HUDEP-2 (cell line): ENCODE measurements at regions not wholly inside any gene's neighbourhood (a gene's known extent, or its start where the extent isn't known, plus 50 kb on each side); places are given as distances from the start of the nearest gene placed in this dataset.

Source experiments
- DNase-seq, 76 experiments: peaks; one replicate each; lab custom pipeline; 2025; ENCODE audit not compliant: unreplicated experiment in 76 of 76; lab: John Stamatoyannopoulos, UW

DNA sequence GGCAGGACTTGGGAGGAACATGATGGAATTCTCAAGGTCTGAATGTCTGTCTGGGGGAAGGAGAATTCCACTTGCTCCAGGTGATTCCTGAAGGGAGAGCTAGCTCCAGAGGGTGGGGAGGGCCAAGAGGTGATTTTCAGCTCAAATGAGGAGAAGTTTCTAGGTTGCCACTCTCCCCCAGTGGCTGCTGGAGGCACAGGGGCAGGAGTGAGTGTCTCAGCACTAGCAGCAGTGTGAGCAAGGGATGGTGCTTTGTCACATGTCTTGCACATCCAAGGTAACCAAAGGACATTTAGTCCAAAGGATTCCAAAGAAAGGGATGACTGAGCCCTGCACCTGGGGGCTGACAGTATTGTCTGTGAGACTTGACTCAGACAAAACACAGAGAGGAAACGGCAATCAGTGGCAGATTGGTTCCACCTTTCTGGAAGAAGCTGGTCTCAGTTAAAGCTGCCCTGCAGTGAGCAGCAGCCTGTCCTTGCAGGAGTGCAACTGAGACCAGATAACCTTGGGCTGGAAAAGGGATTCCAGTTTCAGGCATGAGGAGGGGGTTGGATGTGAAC is 51.2 kb upstream of the PCBD1 start:
- DNase-seq, result no peak

DNA sequence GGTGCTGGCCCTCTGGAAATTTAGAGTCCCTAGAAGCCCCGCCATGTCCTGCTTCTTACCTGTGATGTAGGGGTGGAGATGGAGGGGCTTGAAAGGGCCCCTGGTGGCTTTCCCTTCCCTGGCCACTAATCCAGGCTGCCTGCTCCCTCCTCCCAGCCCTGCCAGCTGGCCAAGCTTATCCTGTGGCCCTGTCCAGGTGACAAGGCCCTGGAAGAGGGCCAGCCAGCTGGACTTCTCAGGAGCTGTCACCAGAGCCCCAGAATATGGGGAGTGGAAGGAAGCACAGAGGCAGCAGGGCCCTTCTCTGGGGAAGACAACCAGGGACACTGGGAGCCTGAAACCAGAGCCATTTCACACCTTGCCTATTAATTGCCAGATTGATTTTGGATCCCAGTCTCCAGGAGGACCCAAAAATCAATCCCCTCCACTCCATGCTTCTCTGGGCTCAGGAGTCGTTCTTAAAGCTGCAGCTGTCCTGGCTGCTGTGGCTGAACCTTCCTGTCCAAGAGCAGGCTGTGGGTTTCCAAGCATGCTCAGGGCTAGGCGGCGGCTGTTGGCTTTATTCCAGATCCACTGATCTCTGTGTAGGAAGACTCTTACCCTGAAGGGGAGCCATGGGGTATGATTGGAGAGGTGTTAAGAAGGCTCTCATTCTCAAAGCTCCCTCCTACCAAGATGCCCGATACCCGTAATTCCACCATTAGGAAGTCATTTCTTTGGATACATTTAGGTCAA is 52.6 kb upstream of the PCBD1 start:
- peak in 32 of 76 experiments; percentile 1 to 47 (median 14) for DNase-seq

DNA sequence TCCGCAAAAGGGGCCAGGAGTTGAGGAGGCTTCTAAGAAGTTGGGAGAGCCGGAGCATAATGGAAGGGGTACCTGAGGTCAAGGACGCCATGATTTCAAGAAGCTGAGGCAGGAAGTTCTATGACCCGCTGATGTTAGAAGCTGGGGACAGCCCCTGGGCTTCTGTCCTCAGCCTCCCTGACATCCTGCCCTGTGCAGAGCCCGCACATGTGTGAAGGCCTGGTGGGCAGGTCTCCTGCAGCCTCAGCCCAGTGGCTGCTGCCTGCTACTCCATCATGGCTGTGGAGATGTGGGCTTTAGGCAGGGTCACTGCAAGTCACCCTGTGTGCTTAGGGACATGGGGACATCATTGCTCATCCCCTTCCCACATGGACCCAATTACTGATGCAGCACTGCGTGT is 53.8 kb upstream of the PCBD1 start:
- no peak for DNase-seq

DNA sequence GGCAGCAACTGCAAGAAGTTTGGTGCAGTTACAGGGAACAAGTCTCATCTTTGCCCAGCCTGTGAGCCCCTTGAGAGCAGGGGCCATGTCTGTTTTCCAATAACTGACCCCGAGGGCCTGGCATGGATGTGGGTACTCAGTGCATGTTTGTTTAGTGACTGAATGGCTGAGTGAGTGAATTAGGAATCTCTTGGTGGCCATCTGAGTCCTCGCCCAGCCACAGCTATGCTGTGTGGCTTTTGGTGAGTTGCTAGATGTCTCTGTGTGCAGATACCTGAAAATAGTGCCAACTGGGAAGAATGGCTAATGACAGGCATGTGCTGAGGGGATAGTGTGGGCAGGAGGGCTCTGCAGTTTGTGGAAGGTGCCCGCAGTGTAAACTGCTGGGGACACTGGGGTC is 54.4 kb upstream of the PCBD1 start:
- DNase-seq, result no peak

DNA sequence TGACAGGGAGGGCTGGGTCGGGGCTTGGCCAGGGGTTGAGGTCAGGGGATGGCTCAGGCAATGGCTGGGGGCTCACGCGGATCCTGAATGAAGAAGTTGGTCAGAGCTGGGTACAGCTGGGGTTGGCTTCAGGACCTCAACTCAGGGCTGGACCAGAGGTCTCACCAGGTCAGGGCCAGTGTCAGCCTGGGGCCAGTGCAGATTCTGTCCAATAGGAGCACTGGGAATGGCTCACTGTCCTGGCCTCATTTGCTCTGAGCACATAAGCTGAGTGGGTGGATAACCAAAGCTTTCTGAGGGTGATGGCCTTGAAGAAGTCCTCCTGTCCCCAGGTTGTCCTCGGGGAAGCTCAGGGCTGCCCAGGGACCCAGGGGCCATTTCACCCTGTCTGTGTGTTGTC is 54.9 kb upstream of the PCBD1 start:
- DNase-seq, result no peak

DNA sequence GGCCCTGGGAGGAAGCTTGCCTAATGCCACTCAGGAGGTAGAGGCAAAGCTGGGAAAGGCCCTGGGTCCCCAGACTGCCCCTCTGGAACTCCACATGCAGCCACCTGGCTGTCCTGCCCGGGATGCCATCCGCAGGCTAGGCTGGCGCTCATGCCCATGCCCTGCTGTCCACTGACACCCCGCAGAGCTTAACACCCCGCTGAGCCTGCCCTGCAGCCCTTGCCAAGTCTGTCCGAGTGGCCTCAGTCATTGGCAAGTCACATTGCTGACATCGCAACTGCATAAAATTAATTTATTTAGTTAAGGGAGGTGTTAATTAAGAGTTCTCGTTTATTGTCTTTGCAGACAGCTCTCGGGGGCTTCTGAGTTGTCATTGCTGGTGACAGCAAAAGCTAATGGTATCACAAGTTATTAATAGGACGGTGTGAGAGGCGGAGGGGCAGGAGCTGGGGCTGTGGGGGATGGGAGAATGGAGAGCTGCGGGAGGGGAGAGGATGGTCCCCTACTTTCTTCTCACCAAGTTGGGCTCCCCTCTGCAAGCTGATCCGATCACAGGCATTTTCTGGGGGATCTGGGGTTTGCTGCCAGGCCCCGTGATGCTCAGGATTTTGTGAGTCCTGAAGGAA is 55.6 kb upstream of the PCBD1 start:
- no peak for DNase-seq

DNA sequence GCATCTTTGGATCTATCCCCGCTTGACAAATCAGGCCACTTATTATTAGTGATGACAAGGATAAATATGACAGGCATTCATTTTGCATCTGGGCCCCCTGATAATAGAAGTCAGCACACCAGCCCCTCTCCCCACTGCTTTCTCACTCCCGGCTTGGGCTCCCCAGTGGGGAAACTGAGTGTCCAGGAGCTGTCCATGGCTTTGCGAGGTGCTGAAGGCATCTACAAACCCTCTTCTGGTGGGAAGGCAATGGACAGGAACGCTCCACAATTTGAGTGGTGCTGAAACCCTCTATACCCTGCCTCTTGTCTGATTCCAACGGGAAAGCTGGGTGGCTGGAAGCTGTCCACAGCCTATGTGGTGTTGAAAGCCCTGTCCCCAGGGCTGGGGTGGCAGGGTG is 61.7 kb upstream of the PCBD1 start:
- no peak for DNase-seq

DNA sequence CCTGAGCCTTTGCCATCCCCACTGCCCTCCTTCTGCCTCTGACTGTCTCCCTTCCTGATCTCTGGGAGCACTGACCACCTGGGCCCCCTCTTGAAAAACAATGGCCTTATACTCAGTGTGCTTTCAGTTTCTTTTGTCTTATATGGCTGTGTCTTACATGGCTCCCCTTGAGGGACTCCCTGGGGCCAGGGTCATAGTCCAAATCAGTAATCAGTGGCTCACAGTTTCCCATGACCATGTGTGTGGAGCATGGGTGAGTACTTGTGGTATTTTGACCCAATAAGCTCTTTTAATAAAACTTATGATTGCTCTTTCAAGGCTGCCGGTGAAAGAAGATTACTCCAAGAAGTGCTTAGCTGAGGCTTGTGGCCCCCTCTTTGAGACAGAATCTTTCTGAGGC is 62.4 kb upstream of the PCBD1 start:
- no peak for DNase-seq

DNA sequence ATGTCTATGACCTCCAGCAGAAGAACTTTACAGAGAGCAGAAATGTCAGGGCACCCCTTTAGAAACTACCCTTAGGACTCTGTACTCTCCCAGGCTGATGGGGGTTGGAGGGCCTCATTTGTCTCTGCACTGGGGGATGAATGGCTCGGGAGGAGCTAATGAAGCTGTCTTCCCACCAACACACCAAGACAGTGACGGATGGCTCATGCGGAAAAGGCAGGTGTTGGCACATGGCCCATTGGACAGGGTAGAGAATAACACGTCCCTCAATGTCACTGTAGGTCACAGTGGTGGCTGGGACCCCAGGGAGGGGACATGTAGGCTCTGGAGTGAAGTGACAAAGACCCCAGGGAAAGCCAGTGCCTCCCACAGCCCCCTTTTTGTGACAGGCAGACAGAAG is 64.0 kb upstream of the PCBD1 start:
- DNase-seq, result no peak

DNA sequence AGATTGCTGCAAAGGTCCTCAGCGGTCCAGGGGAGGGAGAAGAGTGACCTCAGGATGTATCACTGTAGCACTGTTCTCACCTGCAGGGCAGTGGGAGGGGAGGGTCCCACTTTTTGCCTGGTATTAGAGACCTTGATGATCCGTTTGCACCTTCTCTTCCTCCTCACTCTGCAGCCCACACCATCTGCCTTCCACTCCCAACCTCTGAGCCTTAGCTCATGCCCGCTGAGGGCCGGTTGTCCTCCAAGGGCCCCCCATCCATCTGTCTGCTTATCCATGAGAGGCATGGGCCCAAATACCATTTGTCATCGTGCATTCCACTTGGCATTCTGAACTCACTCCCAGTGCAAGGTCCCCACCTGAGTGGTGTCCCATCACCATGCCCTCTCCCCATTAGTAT is 64.6 kb upstream of the PCBD1 start:
- no peak for DNase-seq

DNA sequence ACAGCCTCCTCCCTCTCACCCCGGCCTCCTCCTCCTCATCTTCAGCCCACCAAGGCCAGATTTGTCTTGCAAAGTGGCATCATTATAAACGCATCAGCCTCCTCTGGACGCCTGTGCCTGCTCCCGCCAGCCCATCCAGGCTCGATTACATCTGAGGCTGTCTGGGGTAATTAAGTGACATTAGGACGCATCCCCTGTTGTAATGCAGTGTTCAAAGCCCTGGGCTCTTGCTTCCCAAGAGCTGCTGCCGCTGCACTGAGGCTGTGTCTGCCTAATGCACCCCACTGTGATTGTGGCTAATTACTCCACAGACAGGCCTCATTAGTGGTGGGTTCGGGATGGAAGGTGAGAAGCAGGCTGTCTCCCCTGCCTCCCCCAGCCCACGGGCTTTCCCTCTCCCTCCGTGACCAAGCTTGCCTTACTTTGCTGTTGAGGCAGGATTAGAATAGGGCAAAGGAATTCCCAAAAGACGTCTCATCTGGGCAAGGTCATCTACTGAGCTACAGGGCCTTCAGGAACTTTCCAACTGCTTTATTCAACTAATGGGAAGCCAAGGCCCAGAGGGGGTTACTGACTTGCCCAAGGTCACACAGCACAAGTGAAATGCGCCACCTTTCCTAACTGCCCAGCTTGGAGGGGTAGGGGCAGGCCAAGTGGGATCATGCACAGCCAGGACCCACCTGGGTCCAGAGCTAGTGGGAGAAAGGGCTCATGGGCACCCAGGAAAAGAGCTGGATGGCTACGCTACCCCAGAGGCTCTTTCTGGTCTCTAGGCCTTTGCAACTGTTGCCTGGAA is 66.2 kb upstream of the PCBD1 start:
- no peak for DNase-seq

DNA sequence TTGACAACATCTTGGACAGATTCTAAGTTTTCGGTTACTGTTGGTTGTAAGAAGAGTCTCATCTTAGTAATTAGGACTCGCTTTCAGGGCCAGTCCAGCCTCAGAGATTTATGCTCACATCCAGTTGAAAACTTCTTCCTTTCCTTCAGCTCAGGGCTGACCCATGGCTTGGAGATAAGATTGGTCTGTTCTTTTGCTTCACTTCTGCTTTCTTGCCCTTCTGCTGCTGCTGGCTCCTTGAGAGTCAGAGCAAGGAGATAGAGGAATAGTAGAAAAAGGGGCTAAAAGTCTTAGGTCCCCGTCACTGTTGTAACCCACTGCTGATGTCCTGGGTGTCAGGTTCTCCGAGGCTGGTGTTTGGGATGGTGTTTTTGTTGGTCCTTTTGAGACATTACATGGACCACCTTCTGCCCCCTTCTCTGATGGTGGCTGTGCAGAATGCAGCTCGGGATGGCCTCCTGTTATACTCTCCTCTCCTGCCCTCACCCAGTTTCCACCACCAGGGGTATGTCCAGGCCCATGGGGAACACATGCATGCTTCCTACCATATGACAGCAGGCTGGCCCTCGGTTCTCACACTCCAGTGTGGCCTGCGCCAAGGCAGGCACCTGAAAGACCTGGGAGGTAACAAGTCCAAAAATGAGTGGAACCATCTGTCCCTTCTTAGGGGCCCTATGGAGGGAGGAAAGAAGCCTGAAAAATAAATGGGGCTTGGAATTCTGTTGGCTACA is 67.8 kb upstream of the PCBD1 start:
- no peak for DNase-seq

DNA sequence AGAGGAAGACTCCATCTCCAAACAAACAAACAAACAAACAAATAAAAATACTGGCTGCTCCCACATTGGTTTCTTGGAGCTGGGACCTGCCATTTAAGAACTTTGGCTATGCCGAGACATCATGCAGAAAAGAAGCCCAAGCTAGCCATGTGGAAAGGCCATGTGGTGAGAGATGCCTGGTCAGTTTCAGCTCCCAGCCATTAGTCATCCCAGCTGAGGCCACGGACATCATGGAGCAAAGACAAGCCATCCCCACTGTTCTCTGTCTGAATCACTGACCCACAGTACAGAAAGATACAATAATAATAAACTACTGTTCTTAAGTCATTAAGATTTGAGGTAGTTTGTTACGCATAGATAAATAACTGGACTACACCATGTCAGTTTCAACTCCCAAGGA is 70.0 kb upstream of the PCBD1 start:
- no peak for DNase-seq

DNA sequence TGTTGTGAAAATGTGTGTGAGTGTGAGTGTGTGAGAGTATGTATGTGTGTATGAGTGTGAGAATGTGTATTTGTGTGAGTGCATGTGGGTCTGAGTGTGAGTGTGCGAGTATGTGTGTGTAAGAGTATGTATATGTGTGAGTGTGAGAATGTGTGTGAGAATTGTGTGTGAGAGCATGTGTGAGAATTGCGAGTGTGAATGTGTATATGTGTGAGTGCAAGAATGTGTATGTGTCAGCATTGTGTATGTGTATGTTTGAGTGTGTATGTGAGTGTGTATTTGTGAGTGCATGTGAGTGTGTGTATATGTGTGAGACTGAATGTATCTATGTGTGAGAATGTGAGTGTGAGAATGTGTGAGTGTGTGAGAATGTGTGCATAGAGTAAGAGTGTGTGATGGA is 72.0 kb upstream of the PCBD1 start:
- no peak for DNase-seq

DNA sequence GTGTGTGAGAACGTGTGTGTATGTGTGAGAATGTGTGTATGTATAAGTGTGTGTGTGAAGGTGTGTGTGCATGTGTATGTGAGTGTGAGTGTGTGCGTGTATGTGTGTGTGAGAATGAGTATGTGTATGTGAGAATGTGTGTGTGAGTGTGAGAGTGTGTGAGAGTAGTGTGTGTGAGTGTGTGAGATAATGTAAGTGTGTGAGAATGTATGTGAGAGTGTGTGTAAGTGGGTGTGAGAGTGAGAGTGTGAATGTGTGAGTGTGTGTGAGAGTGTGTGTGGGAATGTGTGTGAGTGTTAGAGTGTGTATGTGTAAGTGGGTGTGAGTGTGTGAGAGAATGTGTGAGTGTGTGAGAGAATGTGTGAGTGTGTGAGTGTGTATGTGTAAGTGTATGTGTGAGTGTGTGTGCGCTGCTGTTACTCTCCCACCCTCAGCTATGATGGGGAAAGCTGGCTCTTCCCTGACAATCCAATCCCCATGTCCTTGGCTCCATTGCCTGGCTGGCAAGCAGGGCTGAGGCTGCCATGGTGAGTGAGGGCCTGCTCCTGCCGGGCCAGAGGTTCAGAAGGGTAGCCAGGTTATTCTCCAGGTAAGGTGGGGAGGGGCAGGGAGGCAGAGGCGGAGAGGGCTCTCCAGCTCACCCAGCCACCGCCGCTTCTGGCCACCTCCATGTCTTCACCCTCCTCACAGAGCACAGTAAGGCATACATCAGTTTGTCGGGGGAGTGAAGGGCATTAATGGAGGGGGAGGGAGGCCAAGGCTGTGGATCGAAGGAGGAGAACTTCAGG is 72.6 kb upstream of the PCBD1 start:
- DNase-seq, result no peak

DNA sequence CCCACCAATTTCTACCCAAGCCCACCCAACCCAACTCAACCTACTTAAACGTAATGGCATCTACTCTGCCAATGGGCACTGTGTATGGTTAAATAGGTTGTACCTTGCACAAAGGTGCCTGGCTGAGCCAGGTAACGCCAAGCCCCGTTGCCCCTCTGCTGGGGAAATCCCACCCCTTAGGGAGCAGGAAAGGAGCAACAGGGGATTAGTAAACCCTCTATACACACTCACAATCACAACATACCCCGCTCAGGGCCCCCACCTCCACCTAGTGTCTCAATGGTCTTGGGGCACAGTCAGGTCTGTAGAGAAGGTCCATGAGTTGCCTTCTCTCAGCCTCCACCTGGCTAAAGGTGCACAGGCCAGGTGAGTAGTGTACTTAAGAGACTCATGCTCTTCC is 74.3 kb upstream of the PCBD1 start:
- no peak for DNase-seq

DNA sequence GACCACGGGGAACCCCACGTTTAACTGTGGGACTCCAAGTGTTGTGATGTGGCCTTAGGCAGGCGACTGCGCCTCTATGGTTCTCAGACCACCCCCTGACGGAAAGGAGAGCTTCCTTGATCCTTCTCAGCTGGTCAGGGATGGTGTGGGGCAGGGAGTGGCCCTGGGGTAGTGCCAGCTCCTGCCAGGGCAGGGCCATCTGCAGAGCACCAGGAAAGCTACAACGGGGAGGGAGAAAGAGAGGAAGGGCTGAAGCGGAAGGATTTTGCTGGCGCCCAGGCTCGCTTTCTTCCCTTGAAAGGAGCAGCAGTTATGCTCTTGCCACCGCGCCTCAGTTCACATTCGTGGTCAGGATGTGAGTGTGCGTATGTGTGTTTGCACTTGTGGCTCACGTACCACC is 74.9 kb upstream of the PCBD1 start:
- DNase-seq, result no peak

DNA sequence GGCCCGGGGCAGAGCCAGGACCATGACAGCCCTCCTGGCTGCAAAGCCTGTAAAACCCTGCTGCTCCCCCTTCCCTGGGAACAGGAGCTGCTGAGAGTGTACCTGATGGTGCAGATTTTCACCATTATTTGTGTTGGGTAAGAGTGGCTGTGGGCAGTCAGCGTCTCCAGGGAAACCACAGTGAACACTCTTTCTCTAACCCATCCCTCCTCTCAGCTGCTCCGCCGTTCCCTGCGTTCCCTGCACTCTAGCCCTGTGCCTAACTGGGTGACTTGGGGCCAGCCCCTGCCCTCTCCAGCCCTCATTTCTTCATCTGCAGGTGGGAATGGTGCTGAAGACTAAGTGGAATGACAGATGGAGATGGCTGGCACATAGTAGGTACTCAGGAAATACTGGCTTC is 75.9 kb upstream of the PCBD1 start:
- DNase-seq, result no peak

DNA sequence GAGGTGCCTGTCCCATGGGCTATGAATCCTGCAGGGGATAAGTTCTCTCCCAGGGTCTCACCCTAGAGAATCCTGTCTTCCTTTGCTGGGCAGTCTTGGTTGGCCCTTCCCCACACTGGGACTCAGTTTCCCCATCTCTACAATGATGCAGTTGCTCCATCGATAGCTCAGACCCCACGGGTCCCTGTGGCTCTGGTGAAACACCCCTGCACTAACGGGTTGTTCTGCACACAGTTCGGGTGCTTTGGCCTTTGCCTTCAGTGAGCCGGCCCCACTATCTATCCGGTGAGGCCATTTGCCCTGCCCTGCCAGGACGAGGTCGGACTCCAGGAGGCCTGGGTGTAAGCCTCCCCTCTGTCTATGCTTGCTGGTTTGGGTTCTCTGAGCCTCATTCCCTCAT is 76.5 kb upstream of the PCBD1 start:
- no peak for DNase-seq

DNA sequence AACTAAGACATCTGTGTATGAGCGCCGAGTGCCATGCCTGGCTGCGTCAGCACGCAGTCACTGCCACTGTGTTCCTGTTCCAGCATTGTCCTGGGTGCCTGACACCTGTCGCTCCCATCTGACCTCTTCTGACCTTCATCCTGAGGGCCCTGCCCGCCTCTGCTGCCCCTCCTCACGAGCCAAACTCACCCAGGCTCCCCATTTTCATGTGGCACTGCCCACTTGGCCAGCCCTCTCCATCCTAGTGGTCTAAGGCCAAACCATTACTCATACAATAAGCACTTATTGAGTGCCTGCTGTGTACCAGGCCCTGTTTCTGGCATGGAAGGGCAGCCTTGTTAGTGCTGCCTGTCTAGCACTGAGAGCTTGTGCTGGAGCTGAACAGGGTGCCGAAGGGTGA is 77.2 kb upstream of the PCBD1 start:
- no peak for DNase-seq
